Ureter (tissue), 1 donor: ENCODE measurements at regions not wholly inside any gene's neighbourhood (a gene's known extent, or its start where the extent isn't known, plus 50 kb on each side); places are given as distances from the start of the nearest gene placed in this dataset.

Source experiments
- DNase-seq: peaks from one replicate; pipeline ENCODE4 v3.0.0-alpha.2; 2020; ENCODE audit warnings: low spot score
- donor health status: DM: yes; HTN: yes; CAD: no.

DNA sequence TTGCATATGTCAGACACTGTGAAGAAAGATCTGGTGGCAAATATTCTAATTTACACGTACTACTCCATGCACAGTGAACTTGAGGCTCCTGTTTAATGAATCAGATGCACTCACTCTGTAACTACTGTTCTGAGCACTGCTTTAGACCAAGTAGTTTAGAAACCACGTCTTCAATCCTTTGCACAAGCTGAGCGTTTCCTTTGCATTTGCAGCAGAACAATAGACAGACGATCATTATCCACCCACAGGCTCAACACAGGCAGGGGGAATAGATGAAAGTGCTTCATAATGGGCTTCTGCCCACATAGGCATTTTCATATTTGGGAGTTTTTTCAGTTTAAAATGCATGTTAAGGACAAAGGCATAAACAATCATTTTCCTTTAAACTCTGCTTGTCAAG, 423.3 kb upstream of the ADAMTS16 start:
- no peak for DNase-seq

DNA sequence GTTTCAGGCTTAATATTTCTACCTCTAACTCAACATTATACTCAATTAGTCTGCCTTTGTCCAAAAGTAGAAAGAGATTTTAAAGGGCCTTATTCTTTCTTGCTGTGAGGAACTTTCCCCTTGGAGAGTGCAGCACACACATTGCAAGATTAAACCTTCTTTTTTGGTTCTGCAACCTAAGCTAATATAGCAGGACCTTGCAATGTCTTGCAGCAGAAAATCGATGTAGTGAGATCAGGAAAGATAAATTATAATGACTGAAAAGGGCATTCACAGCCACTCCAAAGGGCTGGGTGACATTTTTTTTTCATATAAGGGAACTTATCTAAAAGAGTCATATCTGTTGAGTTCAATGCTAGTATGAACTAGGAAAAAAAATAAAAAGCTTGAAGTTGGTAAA, 422.7 kb upstream of the ADAMTS16 start:
- no peak for DNase-seq

DNA sequence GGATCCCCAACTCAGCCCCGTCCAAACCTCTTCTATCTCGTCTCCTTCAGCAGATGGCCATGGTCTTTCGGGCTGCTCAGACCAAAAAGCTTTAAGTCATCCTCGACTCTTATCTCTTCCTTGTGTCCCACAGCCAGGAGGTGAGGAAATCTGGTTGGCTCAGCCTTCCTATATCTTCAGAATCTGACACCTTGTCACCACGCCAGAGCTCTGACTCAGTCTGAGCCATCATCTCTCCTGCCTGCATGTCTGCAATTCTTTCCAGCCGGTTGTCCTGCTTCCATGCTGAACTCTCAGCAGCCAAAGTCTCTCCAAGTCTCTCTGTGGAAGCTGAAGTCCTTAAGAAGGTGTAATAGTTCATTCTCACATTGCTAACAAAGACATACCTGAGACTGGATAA, 419.3 kb upstream of the ADAMTS16 start:
- no peak for DNase-seq

DNA sequence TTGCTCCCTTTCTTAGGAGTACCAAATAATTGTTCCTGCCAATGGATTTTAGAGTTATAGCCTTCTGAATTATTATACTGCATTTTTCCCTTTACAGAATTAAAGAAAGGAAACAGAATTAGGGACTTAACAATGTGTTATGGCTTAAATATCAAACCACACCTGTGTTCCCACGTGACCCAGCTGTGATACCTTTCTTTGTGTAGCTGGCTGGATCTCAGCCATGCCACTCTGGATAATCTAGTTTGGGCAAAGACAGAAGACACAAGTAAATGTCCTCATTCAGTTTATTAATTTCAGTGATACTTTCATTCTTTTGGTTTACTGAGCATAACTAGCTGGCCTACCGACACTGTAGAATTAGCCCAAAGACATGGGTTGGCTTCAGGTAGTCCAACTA, 417.2 kb upstream of the ADAMTS16 start:
- no peak for DNase-seq

DNA sequence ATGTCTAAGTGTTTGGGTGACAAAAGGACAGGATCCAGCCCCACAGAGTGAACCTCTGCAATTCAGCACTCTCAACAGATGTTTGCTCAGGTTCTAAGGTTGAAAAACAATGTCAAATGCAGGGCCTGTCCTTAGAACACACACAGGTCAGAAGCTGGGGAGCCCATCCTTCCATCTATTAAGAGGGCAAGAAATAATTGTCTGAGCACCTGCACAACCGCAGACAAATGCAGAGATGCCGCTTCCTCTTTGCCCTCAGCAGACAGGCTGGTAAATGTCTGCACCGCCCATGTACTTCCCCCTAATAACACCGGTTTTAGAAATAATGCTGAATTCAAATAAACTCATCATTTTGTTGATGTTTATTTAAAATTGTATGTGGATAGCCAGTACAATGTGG, 414.5 kb upstream of the ADAMTS16 start:
- no peak for DNase-seq

DNA sequence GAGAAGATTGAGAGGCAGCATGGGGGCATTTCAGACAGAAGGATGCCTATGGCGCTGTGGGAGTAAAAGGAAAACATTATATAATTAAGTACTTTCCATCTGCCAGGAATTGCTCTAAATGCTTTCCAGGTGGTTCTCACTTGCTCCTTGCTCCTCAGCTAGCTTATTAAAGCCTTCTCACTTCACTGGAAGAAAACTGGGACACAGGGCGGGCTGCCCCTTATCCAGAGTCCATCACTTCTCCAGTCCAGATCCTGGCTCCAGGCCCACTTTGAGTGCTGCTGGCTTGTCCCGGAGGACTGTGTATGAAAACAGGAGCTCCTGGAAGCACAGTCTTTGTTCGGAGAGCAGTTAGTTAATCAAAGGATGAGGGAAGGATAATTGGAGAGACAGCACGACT, 409.9 kb upstream of the ADAMTS16 start:
- no peak for DNase-seq

DNA sequence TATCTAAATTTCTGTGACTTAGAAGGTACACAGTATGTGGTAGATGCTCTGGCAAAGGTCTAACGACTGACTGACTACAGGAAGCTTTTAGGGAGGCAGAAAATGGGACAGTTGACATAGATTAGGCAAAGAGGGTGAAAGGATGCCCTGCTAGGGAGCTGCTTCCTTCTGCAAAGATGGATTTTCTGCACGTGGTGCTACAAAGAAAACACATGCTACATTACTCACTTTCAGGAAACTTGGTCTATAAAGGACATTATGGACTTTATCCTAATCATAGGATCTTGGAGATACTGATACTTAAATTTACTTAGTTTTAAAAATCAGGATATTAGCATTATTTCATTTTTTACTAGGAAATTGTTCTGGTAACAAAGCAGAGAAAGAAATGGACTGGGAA, 405.8 kb upstream of the ADAMTS16 start:
- DNase-seq, result no peak

DNA sequence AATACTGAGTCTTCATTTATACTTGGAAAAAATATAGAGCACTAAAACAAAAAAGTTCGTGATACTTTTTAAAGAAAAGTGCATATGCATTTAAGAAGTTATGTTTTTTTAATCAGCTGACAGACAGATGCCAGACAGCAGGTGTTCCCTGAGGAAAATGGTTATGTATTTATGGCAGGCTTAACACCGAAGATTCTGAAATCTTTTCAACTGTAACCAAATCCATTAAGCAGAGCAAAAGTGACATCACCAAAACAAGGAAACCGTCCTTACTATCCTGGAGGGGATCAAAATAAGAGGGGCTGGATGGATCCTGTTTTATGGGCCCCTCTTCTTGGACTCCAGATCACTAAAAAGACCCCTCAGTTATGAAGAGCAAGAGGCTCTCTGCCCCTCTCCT, 404.9 kb upstream of the ADAMTS16 start:
- DNase-seq, result no peak

DNA sequence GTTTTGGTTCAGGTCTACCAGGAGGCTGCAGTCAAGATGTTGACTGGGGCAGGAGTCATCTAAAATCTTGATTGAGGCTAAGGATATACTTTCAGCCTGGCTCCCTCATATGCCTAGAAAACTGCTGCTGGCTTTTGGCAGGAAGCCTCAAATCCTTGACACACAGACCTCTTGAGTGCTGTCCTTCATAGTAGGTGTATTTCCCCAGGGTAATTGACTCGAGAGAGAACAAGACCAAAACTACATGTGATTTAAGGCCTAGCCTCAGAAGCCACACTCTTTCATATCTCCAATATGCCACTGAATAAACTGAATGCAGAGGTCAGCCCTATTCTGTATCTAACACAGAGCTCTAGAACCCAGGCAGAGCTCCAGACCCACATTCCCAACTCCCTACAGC, 402.3 kb upstream of the ADAMTS16 start:
- DNase-seq, result no peak

DNA sequence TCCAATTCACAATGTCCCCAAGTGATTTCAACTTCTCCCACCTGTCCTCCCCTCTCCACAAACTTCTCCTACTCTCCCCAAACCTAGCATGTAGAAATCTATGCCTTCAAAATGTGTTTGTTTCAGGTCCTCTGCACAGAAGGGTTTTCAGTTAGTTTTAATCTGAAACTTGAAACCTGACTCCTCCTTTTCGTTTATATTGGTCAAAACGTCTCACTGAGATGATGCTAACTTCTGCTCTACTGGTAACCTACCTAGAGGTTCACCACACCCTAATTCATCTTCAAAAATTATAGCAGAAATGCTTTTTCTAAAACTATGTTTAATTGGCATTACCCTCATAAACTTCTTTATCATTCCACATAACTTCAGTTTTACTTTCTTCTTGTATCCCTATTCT, 401.8 kb upstream of the ADAMTS16 start:
- DNase-seq, result no peak

DNA sequence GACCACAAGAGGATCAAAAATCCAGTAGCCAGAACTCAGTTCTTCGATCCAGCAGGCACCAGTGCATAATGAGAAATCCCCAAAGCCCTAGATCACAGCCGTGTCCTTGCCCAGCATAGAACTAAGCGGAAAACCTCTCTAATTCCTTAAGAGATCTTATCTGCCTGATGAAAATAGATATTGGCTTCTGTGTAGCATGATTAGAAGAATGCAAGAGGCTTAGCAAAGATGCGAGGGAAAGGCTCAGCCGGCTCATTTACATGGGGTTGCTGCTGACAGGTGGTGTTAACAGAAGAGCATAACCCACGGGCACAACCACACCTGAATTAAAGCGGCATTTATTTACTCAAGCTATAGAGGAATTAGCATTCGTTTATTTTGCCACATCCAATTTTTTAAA, 400.0 kb upstream of the ADAMTS16 start:
- no peak for DNase-seq

DNA sequence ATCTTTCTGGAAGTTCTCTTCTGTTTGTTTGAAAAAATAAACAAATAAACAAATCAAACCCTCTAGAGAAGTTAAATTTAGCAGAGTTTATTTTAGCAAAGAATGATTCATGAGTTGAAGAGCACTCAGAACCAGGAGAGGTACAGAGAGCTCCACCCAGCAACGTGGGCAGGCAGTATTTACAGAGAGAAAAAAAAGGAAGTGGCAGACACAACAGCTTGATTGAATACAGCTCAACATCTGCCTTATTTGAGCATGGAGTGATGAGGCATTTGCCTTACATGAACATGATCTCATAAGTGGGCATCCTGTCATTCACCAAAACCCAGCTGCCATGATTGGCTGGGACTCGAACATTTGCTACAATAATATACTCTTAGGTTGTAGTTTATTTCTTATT, 381.6 kb upstream of the ADAMTS16 start:
- no peak for DNase-seq

DNA sequence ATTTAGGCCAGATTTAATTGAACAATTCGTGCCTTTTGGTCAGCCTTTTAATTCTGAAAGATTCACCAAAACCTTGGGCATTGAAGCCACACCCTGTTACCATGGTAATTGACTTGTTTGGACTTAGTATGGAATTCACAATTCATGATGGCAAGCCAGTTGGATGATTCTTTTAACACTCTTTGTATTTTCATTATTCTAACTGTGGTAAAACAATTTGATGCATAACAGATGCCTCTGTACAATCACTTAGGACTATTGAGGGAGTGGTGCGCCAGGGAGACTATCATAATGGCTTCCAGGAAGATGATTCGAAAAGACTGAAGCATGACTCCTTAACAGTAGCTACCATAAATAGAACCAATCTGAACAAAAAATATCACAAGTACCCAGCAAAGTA, 381.1 kb upstream of the ADAMTS16 start:
- no peak for DNase-seq

DNA sequence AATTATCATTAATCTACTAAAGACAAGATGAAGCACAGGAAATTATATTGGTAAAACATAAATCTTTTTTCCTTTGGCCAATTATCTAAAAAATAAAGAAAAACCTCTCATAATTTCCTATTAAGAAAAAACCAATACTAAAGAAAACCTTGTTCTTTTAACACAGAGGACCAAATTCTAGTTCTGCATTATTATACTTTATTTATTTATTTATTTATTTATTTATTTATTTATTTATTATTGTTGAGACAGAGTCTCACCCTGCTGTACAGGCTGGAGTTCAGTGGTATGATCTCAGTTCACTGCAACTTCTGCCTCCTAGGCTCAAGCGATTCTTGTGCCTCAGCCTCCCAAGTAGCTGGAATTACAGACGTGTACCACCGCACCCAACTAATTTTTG, 377.8 kb upstream of the ADAMTS16 start:
- DNase-seq, result no peak

DNA sequence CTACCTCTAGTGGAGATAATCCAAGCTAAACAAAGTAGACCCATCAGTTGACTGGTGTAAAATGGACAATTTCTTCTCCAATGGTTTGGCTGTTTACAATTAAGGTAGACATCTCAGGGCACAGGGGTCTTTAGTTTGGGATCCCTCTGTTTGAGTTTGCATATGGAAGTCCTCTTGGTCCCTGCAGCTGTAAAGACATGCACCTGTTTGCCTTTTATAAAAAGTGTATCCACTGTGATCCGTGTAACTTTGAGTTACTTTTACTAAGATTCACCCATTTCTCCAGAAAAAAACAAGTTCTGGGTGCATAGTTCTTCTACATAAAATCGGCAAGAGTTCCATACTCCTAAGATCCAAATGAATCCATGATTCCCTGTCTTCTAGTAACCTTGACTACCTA, 374.7 kb upstream of the ADAMTS16 start:
- DNase-seq, result no peak

DNA sequence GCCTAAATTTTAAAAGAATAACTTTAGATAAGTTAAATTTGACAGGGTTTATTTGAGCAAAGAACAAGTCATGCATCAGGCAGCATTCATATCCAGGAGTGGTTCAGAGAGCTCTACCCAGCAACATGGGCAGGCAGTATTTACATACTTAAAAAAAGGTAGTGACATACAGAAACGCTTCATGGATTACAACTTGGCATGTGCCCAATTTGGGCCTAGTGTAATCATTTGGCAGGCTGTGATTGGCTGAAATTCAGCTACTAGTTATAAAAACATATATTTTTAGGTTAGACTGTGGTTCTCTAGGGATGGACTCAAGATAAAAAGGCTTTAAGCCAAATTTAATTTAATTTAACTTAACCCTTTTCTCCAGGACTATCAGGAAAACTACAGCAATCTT, 374.0 kb upstream of the ADAMTS16 start:
- no peak for DNase-seq

DNA sequence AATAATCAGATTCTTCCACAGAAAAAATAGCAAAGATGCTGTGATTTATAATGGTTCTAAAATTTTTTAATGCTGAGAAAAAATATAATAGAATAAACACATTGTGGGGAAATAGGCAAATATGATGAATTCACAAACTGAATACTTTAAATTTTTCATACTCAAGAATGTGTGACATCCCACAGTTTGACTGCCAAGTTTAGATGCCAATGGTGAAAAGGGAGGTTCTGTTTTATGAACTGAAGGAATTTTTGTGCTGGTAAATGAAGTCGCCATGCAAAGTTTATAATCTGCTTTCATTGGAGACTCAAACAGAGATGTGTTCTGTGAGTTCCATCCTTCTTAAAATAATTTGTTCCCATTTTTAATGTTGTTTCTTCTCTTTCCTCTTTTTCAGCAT, 367.5 kb upstream of the ADAMTS16 start:
- DNase-seq, result no peak

DNA sequence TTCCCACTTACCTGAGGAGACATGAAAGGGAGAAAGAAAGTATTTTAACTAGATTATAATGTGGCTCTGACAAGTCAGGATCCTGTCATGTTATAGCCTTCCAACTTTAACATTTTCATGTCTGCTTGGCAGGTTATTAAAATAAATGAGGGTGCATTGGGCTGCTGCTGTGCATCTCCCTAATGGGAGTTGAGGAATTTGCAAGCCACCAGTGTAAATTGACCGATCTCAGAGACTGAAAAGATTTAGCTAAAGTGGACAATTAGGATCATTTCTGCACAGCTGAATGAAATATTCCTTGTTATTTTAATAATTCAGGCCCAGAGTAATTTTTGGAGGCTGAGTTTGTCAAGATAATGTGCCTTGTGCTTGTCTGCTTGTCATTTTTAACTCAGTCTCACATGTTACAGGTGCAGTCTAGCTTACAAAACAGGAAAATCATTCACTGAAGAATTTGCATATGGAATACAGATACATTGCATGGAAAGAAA, 366.3 kb upstream of the ADAMTS16 start:
- no peak for DNase-seq

DNA sequence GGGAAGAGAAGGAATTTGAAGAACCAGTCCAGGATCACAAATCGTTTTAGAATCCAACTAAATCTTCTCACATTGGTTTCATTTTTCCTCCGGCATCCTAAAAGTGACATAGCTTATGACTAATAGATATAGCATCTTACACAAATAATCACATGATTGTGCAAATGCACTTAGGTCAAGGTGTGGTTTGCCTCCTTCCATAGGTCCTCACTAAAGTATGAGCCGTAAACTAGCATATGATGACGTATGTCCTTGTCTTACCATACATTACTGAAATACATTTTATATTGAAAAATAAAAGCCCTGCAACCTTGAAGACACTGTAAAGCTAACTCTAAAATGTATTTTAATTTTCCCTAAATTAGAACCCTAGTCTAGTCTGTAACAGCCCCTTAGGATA, 362.7 kb upstream of the ADAMTS16 start:
- no peak for DNase-seq

DNA sequence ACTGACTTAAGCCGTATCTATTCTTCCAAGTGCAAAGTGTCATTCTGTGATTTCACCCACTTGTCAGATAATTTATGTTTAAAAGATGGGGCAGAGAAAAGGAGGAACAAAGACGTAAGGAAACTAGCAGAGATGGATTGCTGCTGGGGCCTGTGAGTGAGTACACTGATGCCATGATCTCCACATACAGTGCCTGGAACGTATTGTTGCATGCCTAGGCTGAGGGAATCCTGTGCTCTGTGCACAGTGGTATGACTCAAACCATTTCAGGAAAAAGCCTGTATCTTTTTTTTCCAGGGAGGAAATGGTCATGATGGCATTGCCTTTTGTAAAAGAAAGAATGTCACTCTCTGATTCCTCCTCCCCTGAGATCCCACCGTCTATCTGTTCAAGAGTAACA, 359.5 kb upstream of the ADAMTS16 start:
- DNase-seq, result no peak

DNA sequence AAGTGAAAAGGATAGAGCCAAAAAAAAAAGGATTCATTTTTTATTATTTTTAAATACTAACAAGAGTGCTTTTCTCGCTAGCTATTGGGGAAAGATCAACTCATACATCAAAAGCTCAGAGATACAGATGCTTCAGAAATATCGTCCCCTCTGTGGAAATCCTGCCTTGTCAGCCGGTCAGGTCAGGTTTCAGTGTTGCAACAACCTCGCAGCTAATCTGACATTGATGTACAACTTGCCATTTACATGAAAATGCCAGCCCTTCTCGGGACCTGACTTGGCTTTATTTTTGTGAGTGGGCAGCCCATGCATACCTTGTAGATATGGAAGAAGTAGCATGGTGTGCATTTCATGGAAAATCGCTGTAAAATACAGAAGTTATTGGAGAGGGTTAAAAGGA, 358.8 kb upstream of the ADAMTS16 start:
- DNase-seq, result no peak

DNA sequence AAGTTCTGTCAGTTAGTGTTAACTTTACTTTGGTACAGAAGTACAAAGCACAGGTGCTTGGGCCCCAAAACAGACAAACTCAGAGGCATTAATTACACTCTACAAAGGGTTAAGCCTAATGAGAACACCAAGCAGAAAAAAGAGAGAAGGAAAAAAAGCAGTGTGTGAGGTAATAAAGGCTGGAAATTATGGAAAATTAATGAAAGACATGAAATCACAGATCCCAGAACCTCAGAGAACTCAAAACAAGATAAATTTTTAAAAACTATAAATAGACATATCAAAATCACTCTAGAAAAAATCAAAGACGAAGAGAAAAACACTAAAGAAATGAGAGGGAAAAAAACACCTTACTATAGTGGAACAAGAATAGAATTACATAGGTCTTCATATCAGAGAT, 354.2 kb upstream of the ADAMTS16 start:
- DNase-seq, result no peak

DNA sequence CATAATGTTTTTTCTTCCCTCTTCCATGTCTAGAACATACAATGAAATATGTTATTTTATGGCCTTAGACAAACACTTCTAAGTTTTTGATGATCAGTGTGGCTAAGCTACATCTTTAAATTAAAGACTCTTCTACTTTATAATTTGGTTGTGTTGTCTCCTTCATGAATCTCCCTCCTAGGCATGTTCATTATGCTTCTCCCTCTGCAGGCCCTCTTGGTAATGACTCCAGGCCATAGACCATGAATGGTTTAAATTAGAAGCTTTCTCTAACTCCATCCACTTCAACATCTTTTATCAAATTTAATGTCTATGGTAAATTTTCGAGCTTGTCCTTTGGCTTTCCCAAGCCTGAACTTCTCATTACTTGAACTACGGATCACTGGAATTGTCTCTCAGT, 342.7 kb upstream of the ADAMTS16 start:
- no peak for DNase-seq

DNA sequence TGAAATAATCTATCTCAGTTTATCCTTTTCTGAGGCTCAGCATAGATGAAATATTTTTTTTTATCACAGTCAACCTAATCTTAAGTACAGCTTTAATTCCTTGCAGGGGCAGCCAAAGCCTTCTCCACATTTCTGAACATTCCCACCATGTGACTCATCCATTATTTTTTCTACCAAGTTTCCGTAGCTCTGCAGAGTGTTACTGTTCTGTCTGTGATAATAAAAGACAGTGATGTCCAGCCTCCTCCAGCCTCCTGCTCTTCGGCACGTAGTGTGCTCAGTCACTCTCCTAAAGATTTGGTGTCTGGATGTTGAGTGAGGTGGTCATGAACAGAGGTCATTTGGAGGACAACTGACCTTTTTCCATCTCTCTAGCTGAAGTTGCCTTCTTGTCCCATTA, 338.1 kb upstream of the ADAMTS16 start:
- no peak for DNase-seq
